ENCODE measurements at regions not wholly inside any gene's neighbourhood (a gene's known extent, or its start where the extent isn't known, plus 50 kb on each side); places are given as distances from the start of the nearest gene placed in this dataset.

GRCh38 chr16:49910541-49911071, 54.7 kb upstream of the ZNF423 start:
- no peak for DNase-seq

- DNase-seq = no peak
These were observed 55.5 kb upstream of the ZNF423 start for GRCh38 chr16:49911430-49911829.

GRCh38 chr16:49912721-49913120, 56.8 kb upstream of the ZNF423 start:
- no peak for DNase-seq

GRCh38 chr16:49913720-49914119, 57.8 kb upstream of the ZNF423 start:
- no peak for DNase-seq

GRCh38 chr16:49914657-49915056, 58.7 kb upstream of the ZNF423 start:
- DNase-seq = no peak

GRCh38 chr16:49918257-49918656, 62.3 kb upstream of the ZNF423 start:
- no peak for DNase-seq

- no peak for DNase-seq
These were observed 63.4 kb upstream of the ZNF423 start for GRCh38 chr16:49919327-49919726.

GRCh38 chr16:49920397-49920796, 64.5 kb upstream of the ZNF423 start:
- no peak for DNase-seq

GRCh38 chr16:49921106-49921505, 65.2 kb upstream of the ZNF423 start:
- no peak for DNase-seq

GRCh38 chr16:49921791-49922456, 66.0 kb upstream of the ZNF423 start:
- peak; percentile 41 for DNase-seq

- no peak for DNase-seq
These were observed 67.5 kb upstream of the ZNF423 start for GRCh38 chr16:49923411-49923810.

GRCh38 chr16:49924078-49924477, 68.2 kb upstream of the ZNF423 start:
- no peak for DNase-seq

- DNase-seq = no peak
These were observed 71.0 kb upstream of the ZNF423 start for GRCh38 chr16:49926941-49927340.

- DNase-seq = no peak
These were observed 72.5 kb upstream of the ZNF423 start for GRCh38 chr16:49928176-49929041.

GRCh38 chr16:49929626-49930025, 73.7 kb upstream of the ZNF423 start:
- no peak for DNase-seq

- no peak for DNase-seq
These were observed 74.9 kb upstream of the ZNF423 start for GRCh38 chr16:49930841-49931240.

- no peak for DNase-seq
These were observed 75.4 kb upstream of the ZNF423 start for GRCh38 chr16:49931266-49931665.

GRCh38 chr16:49931916-49932315, 76.0 kb upstream of the ZNF423 start:
- no peak for DNase-seq

- DNase-seq = no peak
These were observed 76.5 kb upstream of the ZNF423 start for GRCh38 chr16:49932434-49932833.

- peak; percentile 8 for DNase-seq
These were observed 77.0 kb upstream of the ZNF423 start for GRCh38 chr16:49932946-49933345.

GRCh38 chr16:49936791-49937190, 80.9 kb upstream of the ZNF423 start:
- no peak for DNase-seq

- no peak for DNase-seq
These were observed 82.0 kb upstream of the ZNF423 start for GRCh38 chr16:49937886-49938285.

GRCh38 chr16:49939495-49939894, 83.6 kb upstream of the ZNF423 start:
- DNase-seq = no peak
